Ishikawa (cell line): ENCODE measurements at regions not wholly inside any gene's neighbourhood (a gene's known extent, or its start where the extent isn't known, plus 50 kb on each side); places are given as distances from the start of the nearest gene placed in this dataset.

Source experiments
- CEBPB ChIP-seq: IDR thresholded peaks from 2 replicates; pipeline ENCODE4 v1.6.1; 2012
- CREB1 ChIP-seq: IDR thresholded peaks from 2 replicates; pipeline ENCODE4 v1.6.1; 2012; ENCODE audit warnings: low read depth
- EGR1 ChIP-seq: IDR thresholded peaks from 2 replicates; pipeline ENCODE4 v1.6.1; 2012
- EP300 ChIP-seq: IDR thresholded peaks from 2 replicates; pipeline ENCODE4 v1.6.1; 2012; ENCODE audit warnings: borderline replicate concordance
- FOXM1 ChIP-seq: IDR thresholded peaks from 2 replicates; pipeline ENCODE4 v1.6.1; 2012; ENCODE audit warnings: low read depth, borderline replicate concordance
- NFIC ChIP-seq: IDR thresholded peaks from 2 replicates; pipeline ENCODE4 v1.6.1; 2012
- RAD21 ChIP-seq: IDR thresholded peaks from 2 replicates; pipeline ENCODE4 v1.6.1; 2012; ENCODE audit warnings: low read depth
- TAF1 ChIP-seq: IDR thresholded peaks from 2 replicates; pipeline ENCODE4 v1.6.1; 2012; ENCODE audit warnings: low read depth, mild to moderate bottlenecking
- TCF12 ChIP-seq: IDR thresholded peaks from 2 replicates; pipeline ENCODE4 v1.6.1; 2012; ENCODE audit warnings: low read depth
- TEAD4 ChIP-seq: IDR thresholded peaks from 2 replicates; pipeline ENCODE4 v1.6.1; 2012
- YY1 ChIP-seq: IDR thresholded peaks from 2 replicates; pipeline ENCODE4 v1.6.1; 2012; ENCODE audit warnings: low read depth
- ZBTB7A ChIP-seq: IDR thresholded peaks from 2 replicates; pipeline ENCODE4 v1.6.1; 2012; ENCODE audit warnings: low read depth
- TF ChIP-seq, protein P1 (sequence below): IDR thresholded peaks from 2 replicates; pipeline ENCODE4 v1.6.1; 2012; ENCODE audit warnings: low read depth, mild to moderate bottlenecking
- TF ChIP-seq, protein P2 (sequence below): IDR thresholded peaks from 2 replicates; pipeline ENCODE4 v1.6.1; 2012
- TF ChIP-seq, protein P3 (sequence below): IDR thresholded peaks from 2 replicates; pipeline ENCODE4 v1.6.1; 2012

DNA sequence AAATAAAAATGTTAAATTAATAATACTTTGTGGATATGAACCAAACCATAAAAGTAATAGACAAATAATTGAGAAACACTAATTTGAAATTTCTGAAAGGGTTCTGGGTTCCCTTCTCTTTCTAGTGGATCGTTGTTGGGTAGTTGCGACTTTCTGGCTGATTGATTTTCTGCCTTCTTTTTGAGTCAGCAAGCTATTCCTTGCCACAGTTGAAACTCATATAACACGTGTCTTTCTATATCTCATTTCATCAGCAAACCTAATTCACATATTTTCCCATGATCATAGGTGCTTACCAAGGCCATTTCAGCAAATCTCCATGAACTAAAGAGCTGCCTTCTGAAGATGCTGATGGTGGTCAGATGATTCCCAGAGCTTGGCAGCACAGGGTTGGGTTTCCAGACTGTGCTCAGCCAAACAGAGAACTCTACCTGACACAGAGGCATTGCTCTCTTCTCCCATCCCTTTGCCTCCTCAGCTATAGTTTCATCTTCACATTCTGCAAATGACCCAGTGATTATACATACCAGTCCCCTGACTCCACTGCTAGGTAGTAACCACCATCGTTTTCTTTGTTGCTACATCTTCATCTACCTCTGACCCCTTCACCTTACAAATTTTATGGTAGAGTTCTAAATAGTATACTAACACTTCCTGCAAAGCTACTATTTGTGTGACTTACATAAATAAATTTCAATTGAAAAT lies 383.9 kb upstream of the DPH6 start:
- no peak for TF ChIP-seq TAF1
- TF ChIP-seq CEBPB = no peak
- no peak for TF ChIP-seq YY1

DNA sequence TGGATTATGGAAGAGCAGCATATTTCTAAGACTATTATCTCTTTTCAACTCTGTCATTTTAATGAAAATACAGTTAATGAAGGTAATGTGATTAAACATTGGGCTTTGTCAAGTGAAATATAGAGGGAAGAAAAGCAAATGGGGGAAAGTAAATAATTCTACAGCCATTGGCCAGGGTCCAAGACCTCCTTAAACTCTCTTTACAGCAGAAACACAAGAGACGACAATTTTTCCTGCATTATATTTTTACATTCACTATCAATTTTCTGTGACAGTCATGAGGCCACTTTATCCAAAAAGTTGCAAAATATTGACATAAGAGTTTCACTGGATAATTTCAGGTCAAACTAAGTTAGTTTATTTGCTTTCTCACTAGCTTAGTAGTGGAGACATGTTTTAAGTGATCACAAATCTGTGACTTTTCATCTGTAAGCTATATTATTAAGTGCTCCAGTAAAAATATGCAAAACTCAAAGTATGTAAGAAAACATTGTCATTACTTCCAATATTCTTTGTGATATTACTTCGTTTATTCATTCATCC lies 385.9 kb upstream of the DPH6 start:
- TF ChIP-seq CEBPB (no peak), CREB1 (no peak), EP300 (no peak), TAF1 (no peak), ZBTB7A (no peak), YY1 (no peak), FOXM1 (no peak), TEAD4 (no peak), RAD21 (no peak), TCF12 (no peak), EGR1 (no peak), NFIC (no peak)
- TF ChIP-seq, protein P1, sequence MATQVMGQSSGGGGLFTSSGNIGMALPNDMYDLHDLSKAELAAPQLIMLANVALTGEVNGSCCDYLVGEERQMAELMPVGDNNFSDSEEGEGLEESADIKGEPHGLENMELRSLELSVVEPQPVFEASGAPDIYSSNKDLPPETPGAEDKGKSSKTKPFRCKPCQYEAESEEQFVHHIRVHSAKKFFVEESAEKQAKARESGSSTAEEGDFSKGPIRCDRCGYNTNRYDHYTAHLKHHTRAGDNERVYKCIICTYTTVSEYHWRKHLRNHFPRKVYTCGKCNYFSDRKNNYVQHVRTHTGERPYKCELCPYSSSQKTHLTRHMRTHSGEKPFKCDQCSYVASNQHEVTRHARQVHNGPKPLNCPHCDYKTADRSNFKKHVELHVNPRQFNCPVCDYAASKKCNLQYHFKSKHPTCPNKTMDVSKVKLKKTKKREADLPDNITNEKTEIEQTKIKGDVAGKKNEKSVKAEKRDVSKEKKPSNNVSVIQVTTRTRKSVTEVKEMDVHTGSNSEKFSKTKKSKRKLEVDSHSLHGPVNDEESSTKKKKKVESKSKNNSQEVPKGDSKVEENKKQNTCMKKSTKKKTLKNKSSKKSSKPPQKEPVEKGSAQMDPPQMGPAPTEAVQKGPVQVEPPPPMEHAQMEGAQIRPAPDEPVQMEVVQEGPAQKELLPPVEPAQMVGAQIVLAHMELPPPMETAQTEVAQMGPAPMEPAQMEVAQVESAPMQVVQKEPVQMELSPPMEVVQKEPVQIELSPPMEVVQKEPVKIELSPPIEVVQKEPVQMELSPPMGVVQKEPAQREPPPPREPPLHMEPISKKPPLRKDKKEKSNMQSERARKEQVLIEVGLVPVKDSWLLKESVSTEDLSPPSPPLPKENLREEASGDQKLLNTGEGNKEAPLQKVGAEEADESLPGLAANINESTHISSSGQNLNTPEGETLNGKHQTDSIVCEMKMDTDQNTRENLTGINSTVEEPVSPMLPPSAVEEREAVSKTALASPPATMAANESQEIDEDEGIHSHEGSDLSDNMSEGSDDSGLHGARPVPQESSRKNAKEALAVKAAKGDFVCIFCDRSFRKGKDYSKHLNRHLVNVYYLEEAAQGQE = no peak
- TF ChIP-seq, protein P2, sequence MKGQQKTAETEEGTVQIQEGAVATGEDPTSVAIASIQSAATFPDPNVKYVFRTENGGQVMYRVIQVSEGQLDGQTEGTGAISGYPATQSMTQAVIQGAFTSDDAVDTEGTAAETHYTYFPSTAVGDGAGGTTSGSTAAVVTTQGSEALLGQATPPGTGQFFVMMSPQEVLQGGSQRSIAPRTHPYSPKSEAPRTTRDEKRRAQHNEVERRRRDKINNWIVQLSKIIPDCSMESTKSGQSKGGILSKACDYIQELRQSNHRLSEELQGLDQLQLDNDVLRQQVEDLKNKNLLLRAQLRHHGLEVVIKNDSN = no peak
- TF ChIP-seq, protein P3, sequence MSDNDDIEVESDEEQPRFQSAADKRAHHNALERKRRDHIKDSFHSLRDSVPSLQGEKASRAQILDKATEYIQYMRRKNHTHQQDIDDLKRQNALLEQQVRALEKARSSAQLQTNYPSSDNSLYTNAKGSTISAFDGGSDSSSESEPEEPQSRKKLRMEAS = no peak

DNA sequence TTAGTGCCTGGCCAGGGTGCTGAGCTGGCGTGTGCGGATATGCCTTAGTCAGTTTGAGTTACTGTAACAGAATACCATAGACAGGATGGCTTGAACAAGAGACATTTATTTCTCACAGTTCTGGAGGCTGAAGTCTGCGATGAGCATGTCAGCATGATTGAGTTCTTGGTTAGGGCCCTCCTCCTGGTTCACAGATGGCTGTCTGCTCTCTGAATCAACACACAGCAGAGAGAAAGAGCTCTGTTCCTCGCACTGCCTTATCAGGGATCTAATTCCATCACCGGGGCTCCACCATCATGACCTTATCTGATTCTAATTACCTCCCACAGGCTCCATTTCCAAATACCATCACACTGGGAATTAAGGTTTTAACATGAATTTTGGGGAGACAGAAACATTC lies 386.6 kb upstream of the DPH6 start:
- TF ChIP-seq CREB1 = no peak

DNA sequence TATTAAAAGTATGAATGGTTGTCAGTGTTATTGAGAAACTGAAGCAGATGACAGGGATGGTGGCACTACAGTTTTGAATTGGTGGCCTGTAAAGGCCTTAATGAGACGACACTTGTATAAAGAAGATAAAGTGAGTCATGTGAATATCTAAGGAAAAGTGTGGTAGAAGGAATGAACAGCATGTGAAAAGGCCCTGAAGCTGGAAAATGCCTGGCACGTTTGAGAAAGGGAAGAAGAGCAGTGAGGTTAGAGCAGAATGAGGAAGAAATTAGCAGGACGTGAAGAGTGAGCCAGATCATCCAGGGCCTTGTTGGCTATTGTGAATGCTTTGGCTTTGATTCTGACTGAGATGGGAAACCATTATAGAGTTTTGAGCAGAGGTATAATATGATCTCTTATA lies 387.6 kb upstream of the DPH6 start:
- no peak for TF ChIP-seq NFIC
- TF ChIP-seq TAF1 = no peak
- no peak for TF ChIP-seq EP300
- TF ChIP-seq ZBTB7A = no peak
- TF ChIP-seq, protein P3 = no peak
- no peak for TF ChIP-seq EGR1
- no peak for TF ChIP-seq CREB1
- TF ChIP-seq, protein P1 = no peak
- TF ChIP-seq YY1 = no peak

DNA sequence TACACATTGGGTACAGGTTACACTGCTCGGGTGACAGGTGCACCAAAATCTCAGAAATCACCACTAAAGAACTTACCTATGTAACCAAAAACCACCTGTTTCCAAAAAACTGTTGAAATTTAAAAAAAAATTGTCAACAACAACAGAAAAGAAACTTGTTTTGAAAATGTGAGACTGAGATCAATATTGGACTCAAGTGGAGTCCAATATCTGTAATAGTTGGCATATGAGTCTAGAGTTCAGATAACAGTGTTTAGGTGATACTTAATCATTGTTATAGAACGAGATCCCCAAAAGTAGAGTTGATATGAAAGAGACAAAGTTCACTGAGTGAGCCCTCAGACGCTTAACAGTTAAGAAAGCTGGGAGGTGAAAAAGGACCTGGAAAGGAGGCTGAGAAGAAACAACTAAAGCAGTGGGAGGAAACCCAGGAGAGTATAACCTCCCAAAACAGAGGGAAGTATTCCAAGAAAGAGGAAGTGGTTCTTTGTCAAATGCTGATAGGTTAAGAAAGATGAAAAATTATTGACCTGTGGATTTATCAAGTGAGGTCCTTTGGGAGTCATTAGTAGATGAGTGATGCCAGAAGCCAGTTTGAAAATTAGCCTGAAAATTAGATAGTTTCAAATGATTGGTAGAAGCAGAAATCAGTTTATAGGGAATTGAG lies 388.6 kb upstream of the DPH6 start:
- TF ChIP-seq ZBTB7A (no peak), FOXM1 (no peak)
- TF ChIP-seq, protein P2 = no peak

DNA sequence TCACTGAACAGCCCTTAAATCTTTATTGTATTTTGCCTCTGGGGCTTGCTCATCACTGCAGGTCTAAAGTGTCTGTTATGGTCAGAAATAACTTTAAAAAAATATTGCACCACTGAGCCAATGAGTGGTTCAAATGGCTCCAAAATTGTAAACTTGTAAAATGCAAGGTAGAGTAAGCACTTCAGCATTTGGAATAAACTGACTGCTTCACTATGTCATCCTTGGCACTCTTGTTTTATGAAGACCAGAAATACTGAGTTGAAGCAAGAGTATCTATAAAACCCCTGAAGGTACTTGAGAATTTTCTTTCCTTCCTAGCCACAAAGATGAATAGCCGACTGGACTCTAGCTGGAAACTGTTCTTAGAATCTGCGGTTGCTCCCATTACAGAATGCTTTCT lies 390.3 kb upstream of the DPH6 start:
- TF ChIP-seq RAD21 = no peak
- no peak for TF ChIP-seq NFIC
- no peak for TF ChIP-seq TCF12
- TF ChIP-seq, protein P3 = no peak
- no peak for TF ChIP-seq TAF1
- no peak for TF ChIP-seq FOXM1
- TF ChIP-seq EP300 = no peak
- no peak for TF ChIP-seq YY1
- TF ChIP-seq CEBPB = no peak
- TF ChIP-seq, protein P2 = no peak
- TF ChIP-seq ZBTB7A = no peak
- TF ChIP-seq, protein P1 = no peak
- TF ChIP-seq TEAD4 = no peak
- TF ChIP-seq CREB1 = no peak
